OCI-LY1 (cell line): ENCODE measurements at regions not wholly inside any gene's neighbourhood (a gene's known extent, or its start where the extent isn't known, plus 50 kb on each side); places are given as distances from the start of the nearest gene placed in this dataset.

ENCODE experiments used
- H2AFZ ChIP-seq: fragments of 200-600 bp; sonication (generic), shearing (Covaris generic); 2 replicates; pipeline ENCODE4 v1.6.0; 2014; ENCODE audit warnings: antibody characterized with exemption, mild to moderate bottlenecking, low read length
- H3F3A ChIP-seq: fragments of 200-600 bp; sonication (generic), shearing (Covaris generic); 2 replicates; pipeline ENCODE4 v1.6.0; 2014; ENCODE audit warnings: mild to moderate bottlenecking, antibody characterized with exemption, low read length, moderate library complexity; ENCODE audit not compliant: insufficient read depth
- H3K27ac ChIP-seq: fragments of 200-600 bp; sonication (generic); 2 replicates; pipeline ENCODE4 v1.5.1; 2014; ENCODE audit warnings: low read length, mixed run types, mild to moderate bottlenecking, low read depth; ENCODE audit not compliant: poor library complexity, severe bottlenecking
- H3K27me3 ChIP-seq: fragments of 200-600 bp; sonication (generic); 2 replicates; pipeline ENCODE4 v1.6.0; 2014; ENCODE audit warnings: antibody characterized with exemption, mild to moderate bottlenecking, low read length, moderate library complexity; ENCODE audit not compliant: insufficient read depth
- H3K36me3 ChIP-seq: fragments of 200-600 bp; sonication (generic); 2 replicates; pipeline ENCODE4 v1.6.1; 2014; ENCODE audit warnings: mild to moderate bottlenecking, antibody characterized with exemption, low read length, moderate library complexity, mixed read lengths; ENCODE audit not compliant: insufficient read depth
- H3K4me1 ChIP-seq: fragments of 200-600 bp; sonication (generic); 2 replicates; pipeline ENCODE4 v1.5.1; 2014; ENCODE audit warnings: mild to moderate bottlenecking, low read length, moderate library complexity; ENCODE audit not compliant: insufficient read depth, severe bottlenecking
- H3K4me2 ChIP-seq: fragments of 200-600 bp; sonication (generic), shearing (Covaris generic); 2 replicates; pipeline ENCODE4 v1.6.1; 2014; ENCODE audit warnings: low read length
- H3K4me3 ChIP-seq: fragments of 200-600 bp; sonication (generic); 2 replicates; pipeline ENCODE4 v1.5.1; 2014; ENCODE audit warnings: low read length, low read depth, mild to moderate bottlenecking, mixed read lengths; ENCODE audit not compliant: poor library complexity, severe bottlenecking
- H3K79me2 ChIP-seq: fragments of 200-600 bp; shearing (Covaris generic); 2 replicates; pipeline ENCODE4 v1.6.1; 2016; ENCODE audit warnings: mixed run types, low read length, mixed read lengths; ENCODE audit not compliant: insufficient read depth
- H3K9ac ChIP-seq: fragments of 200-600 bp; sonication (generic), shearing (Covaris generic); 2 replicates; pipeline ENCODE4 v1.6.1; 2014; ENCODE audit warnings: mild to moderate bottlenecking, low read length, mixed read lengths
- H3K9me2 ChIP-seq: fragments of 200-600 bp; sonication (generic), shearing (Covaris generic); 2 replicates; pipeline ENCODE4 v1.6.1; 2014; ENCODE audit warnings: low read depth, mild to moderate bottlenecking, low read length, mixed read lengths
- H3K9me3 ChIP-seq: fragments of 200-600 bp; shearing (Covaris generic); 2 replicates; pipeline ENCODE4 v1.6.1; 2014; ENCODE audit warnings: low read length, mixed read lengths
- H4K20me1 ChIP-seq: fragments of 200-600 bp; sonication (generic), shearing (Covaris generic); 2 replicates; pipeline ENCODE4 v1.6.0; 2016; ENCODE audit warnings: mild to moderate bottlenecking, low read length; ENCODE audit not compliant: insufficient read depth
- EZH2 ChIP-seq: fragments of 200-600 bp; sonication (generic), shearing (Covaris generic); IDR thresholded peaks from 2 replicates; pipeline ENCODE4 v1.8.0; 2017; ENCODE audit warnings: borderline replicate concordance, mixed run types, mild to moderate bottlenecking, antibody characterized with exemption, low read length, moderate library complexity, mixed read lengths
- TF ChIP-seq, protein P1 (sequence below): fragments of 200-600 bp; sonication (generic), shearing (Covaris generic); IDR thresholded peaks from 2 replicates; pipeline ENCODE4 v1.5.1; 2017; ENCODE audit warnings: mild to moderate bottlenecking, antibody characterized with exemption, low read length, moderate library complexity, mixed read lengths

DNA sequence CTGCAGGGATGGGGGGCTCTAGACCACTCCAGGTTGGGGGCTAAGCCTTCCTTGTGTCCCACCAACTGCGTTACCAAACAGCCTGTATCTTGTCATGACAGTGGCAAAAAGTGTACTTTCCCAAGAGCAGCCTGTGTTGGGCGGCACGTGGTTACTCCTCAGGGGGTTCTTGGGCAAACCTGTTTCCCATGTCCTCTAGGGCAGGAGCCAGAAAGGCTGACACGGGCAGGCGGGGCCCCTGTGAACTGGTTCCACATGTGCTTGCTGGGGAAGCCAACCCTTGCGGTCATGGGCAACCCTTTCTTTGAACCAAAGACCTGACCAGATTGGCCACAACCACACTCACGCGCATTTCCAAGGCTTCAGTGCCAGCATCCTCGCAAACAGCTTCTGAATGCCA is 228.5 kb downstream of the RBFOX3 start:
- H3K4me2 ChIP-seq: no peak overlapping the region
- H3K9me3 ChIP-seq: no peaks in the 10 kb centered on the region
- TF ChIP-seq, protein P1, sequence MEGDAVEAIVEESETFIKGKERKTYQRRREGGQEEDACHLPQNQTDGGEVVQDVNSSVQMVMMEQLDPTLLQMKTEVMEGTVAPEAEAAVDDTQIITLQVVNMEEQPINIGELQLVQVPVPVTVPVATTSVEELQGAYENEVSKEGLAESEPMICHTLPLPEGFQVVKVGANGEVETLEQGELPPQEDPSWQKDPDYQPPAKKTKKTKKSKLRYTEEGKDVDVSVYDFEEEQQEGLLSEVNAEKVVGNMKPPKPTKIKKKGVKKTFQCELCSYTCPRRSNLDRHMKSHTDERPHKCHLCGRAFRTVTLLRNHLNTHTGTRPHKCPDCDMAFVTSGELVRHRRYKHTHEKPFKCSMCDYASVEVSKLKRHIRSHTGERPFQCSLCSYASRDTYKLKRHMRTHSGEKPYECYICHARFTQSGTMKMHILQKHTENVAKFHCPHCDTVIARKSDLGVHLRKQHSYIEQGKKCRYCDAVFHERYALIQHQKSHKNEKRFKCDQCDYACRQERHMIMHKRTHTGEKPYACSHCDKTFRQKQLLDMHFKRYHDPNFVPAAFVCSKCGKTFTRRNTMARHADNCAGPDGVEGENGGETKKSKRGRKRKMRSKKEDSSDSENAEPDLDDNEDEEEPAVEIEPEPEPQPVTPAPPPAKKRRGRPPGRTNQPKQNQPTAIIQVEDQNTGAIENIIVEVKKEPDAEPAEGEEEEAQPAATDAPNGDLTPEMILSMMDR: no peak
- TF ChIP-seq EZH2: no peak

DNA sequence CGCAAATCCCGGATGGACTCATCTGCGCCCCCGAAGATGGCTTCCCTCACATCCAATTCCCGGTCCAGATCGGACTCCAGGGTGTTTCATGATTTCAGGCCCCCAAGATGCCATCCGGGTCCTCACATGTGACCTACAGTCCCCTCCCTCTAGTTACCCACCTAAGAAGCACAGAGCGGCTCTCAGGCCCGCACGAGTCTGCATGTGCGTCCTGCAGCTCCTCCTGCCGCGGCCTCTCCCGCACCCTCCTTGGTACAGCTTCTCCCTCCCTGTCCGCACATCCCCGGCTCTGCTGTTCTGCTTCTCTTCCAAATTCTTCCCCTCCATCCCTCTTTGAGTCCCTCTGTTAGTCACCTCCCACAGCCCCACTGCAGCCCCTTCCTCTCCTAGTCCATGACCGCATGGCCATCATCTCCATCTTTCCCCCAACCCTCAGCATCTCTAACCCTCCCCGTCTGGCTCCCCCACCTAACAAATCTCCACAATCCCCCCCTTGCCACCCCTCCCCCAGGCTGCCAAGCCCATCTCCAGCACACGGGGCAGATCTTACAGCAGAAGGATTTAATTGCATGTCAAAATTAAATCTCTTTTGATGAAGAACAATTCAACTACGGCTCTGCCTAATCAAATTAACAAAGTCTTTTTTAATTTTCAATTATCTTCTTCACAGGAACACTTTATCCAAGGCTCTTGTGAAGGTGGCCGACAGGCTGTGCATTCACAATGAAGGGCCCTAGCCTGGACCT is 231.0 kb downstream of the RBFOX3 start:
- Histone ChIP-seq H4K20me1 (no peaks in the 10 kb centered on the region), H3K36me3 (no peaks in the 10 kb centered on the region), H3K4me1 (no peaks in the 10 kb centered on the region), H3K27me3 (peaks cover 7% of the 10 kb centered on the region; the same call in 1 of the 2 replicates), H3K4me2 (no peak overlapping the region), H3K4me3 (no peak overlapping the region), H3K9me3 (no peaks in the 10 kb centered on the region), H3K9me2 (no peaks in the 10 kb centered on the region), H2AFZ (no peak overlapping the region), H3K9ac (no peak overlapping the region), H3F3A (no peaks in the 10 kb centered on the region), H3K27ac (no peak overlapping the region), H3K79me2 (no peaks in the 10 kb centered on the region)
- no peak for TF ChIP-seq EZH2
- TF ChIP-seq, protein P1: no peak

More for the DNA sequence above, 228.5 kb downstream of the RBFOX3 start:
- no peaks in the 10 kb centered on the region for H3K9me2 ChIP-seq
- H3K27me3 ChIP-seq: peaks cover 10% of the 10 kb centered on the region; the same call in 1 of the 2 replicates
- H3K27ac ChIP-seq: no peak overlapping the region
- no peaks in the 10 kb centered on the region for H3K79me2 ChIP-seq
- no peak overlapping the region for H2AFZ ChIP-seq
- H3K4me1 ChIP-seq: no peaks in the 10 kb centered on the region
- H3K9ac ChIP-seq: no peak overlapping the region
- no peaks in the 10 kb centered on the region for H3K36me3 ChIP-seq
- H3F3A ChIP-seq: no peaks in the 10 kb centered on the region
- H4K20me1 ChIP-seq: no peaks in the 10 kb centered on the region
- no peak overlapping the region for H3K4me3 ChIP-seq

DNA sequence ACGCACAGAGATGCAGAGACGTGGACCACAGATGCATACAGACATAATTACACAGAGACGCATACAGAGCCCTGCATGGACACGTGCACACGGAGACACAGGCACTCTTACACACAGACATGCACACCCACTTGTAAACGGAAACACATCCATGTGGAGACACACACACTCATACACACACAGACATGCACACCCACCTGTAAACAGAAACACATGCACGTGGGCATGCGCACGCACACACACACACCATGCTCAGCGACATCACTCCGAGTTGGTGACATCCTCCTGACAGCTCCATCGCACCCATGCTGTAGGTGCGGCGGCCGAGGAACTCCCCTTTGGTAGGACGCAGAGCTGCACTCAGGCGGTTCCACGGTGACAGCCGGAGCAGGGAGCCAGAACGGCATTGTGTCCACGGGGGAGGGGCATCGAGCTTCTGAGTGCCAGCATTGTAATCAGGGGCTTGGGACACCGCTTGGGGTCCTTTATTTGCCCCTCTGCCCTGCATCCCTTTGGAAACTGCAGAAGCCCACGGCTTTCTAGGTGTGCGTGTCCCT is 233.5 kb downstream of the RBFOX3 start:
- Histone ChIP-seq H3K27me3 (0 out of 2 replicates have a peak, but pooled peaks cover 7% of the 10 kb centered on the region), H3K79me2 (no peaks in the 10 kb centered on the region), H3K4me3 (no peak overlapping the region), H3K27ac (no peak overlapping the region), H3K9me2 (no peaks in the 10 kb centered on the region), H3K9me3 (no peaks in the 10 kb centered on the region), H3K9ac (no peak overlapping the region), H3K4me1 (no peaks in the 10 kb centered on the region), H3K4me2 (no peak overlapping the region), H3F3A (no peaks in the 10 kb centered on the region), H4K20me1 (no peaks in the 10 kb centered on the region), H2AFZ (no peak overlapping the region), H3K36me3 (no peaks in the 10 kb centered on the region)
- TF ChIP-seq EZH2: no peak
- TF ChIP-seq, protein P1: no peak
